GM18870 (cell line): ENCODE measurements at regions not wholly inside any gene's neighbourhood (a gene's known extent, or its start where the extent isn't known, plus 50 kb on each side); places are given as distances from the start of the nearest gene placed in this dataset.
"Not testable (repeated sequence)": the region's sequence is repeated elsewhere in the genome, so short reads cannot be mapped to it uniquely, and the experiment has no call there.

Source experiments
- ATAC-seq: cut with Tn5 transposase; IDR thresholded peaks from one replicate; pipeline ENCODE4 v1.9.1; 2021; ENCODE audit warnings: moderate library complexity; ENCODE audit not compliant: unreplicated experiment

- no peak for ATAC-seq
Measured at GRCh38 chr7:66571568-66571967, 57.1 kb upstream of the KCTD7 start.

- ATAC-seq: not testable (repeated sequence)
Measured at GRCh38 chr7:66573782-66574495, 54.7 kb upstream of the KCTD7 start.

- not testable (repeated sequence) for ATAC-seq
Measured at GRCh38 chr7:66574768-66575167, 53.9 kb upstream of the KCTD7 start.

- ATAC-seq: no peak
Measured at GRCh38 chr7:66575398-66575797, 53.3 kb upstream of the KCTD7 start.

DNA sequence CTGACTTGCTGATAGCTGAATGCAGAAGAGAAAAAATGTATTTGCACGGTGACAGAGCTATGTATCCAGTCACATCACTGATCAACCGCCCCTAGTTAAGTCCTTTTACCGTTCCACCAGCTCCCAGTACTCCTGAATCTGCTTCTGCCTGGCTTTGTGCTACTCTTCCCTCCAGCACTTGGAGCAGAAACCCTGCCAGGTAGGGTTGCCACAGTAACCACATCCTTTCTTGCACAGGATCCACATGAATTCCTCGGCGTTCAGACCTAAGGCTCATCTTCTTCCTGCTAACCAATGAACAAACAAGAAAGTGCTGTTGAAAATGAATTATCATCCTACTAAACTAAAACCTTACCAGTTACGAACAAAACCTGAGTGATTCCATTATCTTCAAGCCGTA lies 52.0 kb upstream of the KCTD7 start:
- ATAC-seq: no peak
